WTC11 (cell line): ENCODE measurements at regions not wholly inside any gene's neighbourhood (a gene's known extent, or its start where the extent isn't known, plus 50 kb on each side); places are given as distances from the start of the nearest gene placed in this dataset.

Source experiments
- ATAC-seq: fragments of 200-7000 bp; cut with Tn5 transposase; 2 replicates; pipeline ENCODE4 v1.10.0; 2021; ENCODE audit warnings: mild to moderate bottlenecking, moderate library complexity
- CTCF ChIA-PET: fragments of 300-600 bp; sonication (Branson Sonifier 250); formaldehyde crosslinking; loops from one replicate; lab custom pipeline; 2021; ENCODE audit warnings: antibody characterized with exemption; lab: Charles Lee
- POLR2A ChIA-PET: fragments of 350-600 bp; sonication (Branson Sonifier 250); formaldehyde crosslinking; loops from one replicate; lab custom pipeline; 2021; ENCODE audit warnings: antibody characterized with exemption; lab: Charles Lee
- DNase-seq: peaks from one replicate; pipeline ENCODE4 v3.0.0; 2021; ENCODE audit warnings: low spot score
- H3K27ac Mint-ChIP-seq: 2 replicates; pipeline ENCODE4 v1.8.0; 2021; ENCODE audit warnings: mixed read lengths
- H3K27me3 Mint-ChIP-seq: 2 replicates; pipeline ENCODE4 v1.8.0; 2021; ENCODE audit warnings: low read depth, mild to moderate bottlenecking, moderate library complexity, mixed read lengths
- H3K36me3 Mint-ChIP-seq: 2 replicates; pipeline ENCODE4 v1.8.0; 2021; ENCODE audit warnings: mixed read lengths
- H3K4me1 Mint-ChIP-seq: 2 replicates; pipeline ENCODE4 v1.8.0; 2022; ENCODE audit warnings: mixed read lengths
- H3K4me3 Mint-ChIP-seq: 2 replicates; pipeline ENCODE4 v1.8.0; 2021; ENCODE audit warnings: mild to moderate bottlenecking, moderate library complexity, mixed read lengths
- H3K9me3 Mint-ChIP-seq: 2 replicates; pipeline ENCODE4 v1.8.0; 2021; ENCODE audit warnings: mixed read lengths
- FOXJ3 ChIP-seq: sonication (generic); formaldehyde crosslinking; IDR thresholded peaks from 2 replicates; pipeline ENCODE4 v1.9.0; 2021; ENCODE audit warnings: missing genetic modification reagents, mild to moderate bottlenecking, borderline replicate concordance
- FOXP1 ChIP-seq: sonication (generic); formaldehyde crosslinking; IDR thresholded peaks from 2 replicates; pipeline ENCODE4 v1.8.0; 2022; ENCODE audit warnings: missing genetic modification reagents, mild to moderate bottlenecking, moderate library complexity, borderline replicate concordance
- GRHL2 ChIP-seq: fragments of 250-450 bp; sonication (Bioruptor Pico); IDR thresholded peaks from 2 replicates; pipeline ENCODE4 v1.8.0; 2022; ENCODE audit warnings: mild to moderate bottlenecking, moderate library complexity; ENCODE audit not compliant: insufficient replicate concordance, severe bottlenecking
- KAT7 ChIP-seq: sonication (generic); formaldehyde crosslinking; IDR thresholded peaks from 2 replicates; pipeline ENCODE4 v1.8.1; 2023; ENCODE audit warnings: missing genetic modification reagents, mild to moderate bottlenecking, borderline replicate concordance
- MYBL2 ChIP-seq: sonication (generic); formaldehyde crosslinking; IDR thresholded peaks from 2 replicates; pipeline ENCODE4 v1.8.1; 2023; ENCODE audit warnings: mild to moderate bottlenecking, moderate library complexity, missing genetic modification reagents
- PRRX2 ChIP-seq: fragments of 250-450 bp; sonication (Bioruptor Pico); IDR thresholded peaks from 2 replicates; pipeline ENCODE4 v1.8.0; 2021; ENCODE audit warnings: mild to moderate bottlenecking
- ZNF138 ChIP-seq: sonication (generic); formaldehyde crosslinking; conservative IDR thresholded peaks from 2 replicates; pipeline ENCODE4 v1.8.1; 2022; ENCODE audit warnings: mild to moderate bottlenecking, moderate library complexity, missing genetic modification reagents
- ZNF317 ChIP-seq: sonication (generic); formaldehyde crosslinking; IDR thresholded peaks from 2 replicates; pipeline ENCODE4 v1.8.1; 2023; ENCODE audit warnings: low read depth, mild to moderate bottlenecking, moderate library complexity, missing genetic modification reagents, borderline replicate concordance
- TF ChIP-seq, protein P1 (sequence below): sonication (generic); formaldehyde crosslinking; IDR thresholded peaks from 2 replicates; pipeline ENCODE4 v1.8.1; 2023; ENCODE audit warnings: mild to moderate bottlenecking, missing genetic modification reagents, moderate library complexity
- TF ChIP-seq, protein P2 (sequence below): sonication (generic); formaldehyde crosslinking; IDR thresholded peaks from 2 replicates; pipeline ENCODE4 v1.8.1; 2023; ENCODE audit warnings: mild to moderate bottlenecking, missing genetic modification reagents, moderate library complexity
- TF ChIP-seq, protein P3 (sequence below): sonication (generic); formaldehyde crosslinking; IDR thresholded peaks from 2 replicates; pipeline ENCODE4 v1.8.0; 2022; ENCODE audit warnings: mild to moderate bottlenecking, missing genetic modification reagents
- TF ChIP-seq, protein P4 (sequence below): fragments of 250-450 bp; sonication (Bioruptor Pico); IDR thresholded peaks from 2 replicates; pipeline ENCODE4 v1.8.0; 2021; ENCODE audit warnings: mild to moderate bottlenecking
- TF ChIP-seq, protein P5 (sequence below): sonication (generic); formaldehyde crosslinking; IDR thresholded peaks from 2 replicates; pipeline ENCODE4 v1.8.0; 2023; ENCODE audit warnings: mild to moderate bottlenecking, missing genetic modification reagents
- TF ChIP-seq, protein P6 (sequence below): sonication (generic); formaldehyde crosslinking; IDR thresholded peaks from 2 replicates; pipeline ENCODE4 v1.8.1; 2023; ENCODE audit warnings: mild to moderate bottlenecking, moderate library complexity, missing genetic modification reagents
- TF ChIP-seq, protein P7 (sequence below): sonication (generic); formaldehyde crosslinking; IDR thresholded peaks from 2 replicates; pipeline ENCODE4 v1.8.1; 2023; ENCODE audit warnings: mild to moderate bottlenecking, missing genetic modification reagents, borderline replicate concordance
- TF ChIP-seq, protein P8 (sequence below): sonication (generic); formaldehyde crosslinking; IDR thresholded peaks from 2 replicates; pipeline ENCODE4 v1.8.0; 2022; ENCODE audit warnings: mild to moderate bottlenecking, missing genetic modification reagents
- TF ChIP-seq, protein P9 (sequence below): sonication (generic); formaldehyde crosslinking; IDR thresholded peaks from 2 replicates; pipeline ENCODE4 v1.8.1; 2022; ENCODE audit warnings: low read depth, missing genetic modification reagents, borderline replicate concordance

DNA sequence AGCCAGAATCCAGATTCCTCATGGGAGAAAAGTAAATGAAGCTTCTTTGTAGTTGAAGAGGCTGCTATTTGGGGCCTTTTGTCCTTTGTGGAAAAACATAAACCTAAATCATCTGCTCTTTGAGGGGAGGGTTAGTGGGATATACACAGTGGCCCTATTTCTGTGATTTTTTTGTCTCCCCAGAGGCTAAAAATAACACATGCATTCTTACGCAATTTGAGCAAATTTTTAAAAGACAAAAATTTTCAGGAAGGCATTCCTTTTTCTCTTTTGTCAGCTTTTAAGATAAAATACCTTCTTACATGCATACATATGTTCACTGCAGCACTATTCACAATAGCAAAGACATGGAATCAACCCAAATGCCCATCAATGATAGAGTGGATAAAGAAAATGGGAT, 165.5 kb downstream of the AXIN2 start:
- Mint-ChIP-seq H3K27me3 (no peaks in the 10 kb centered on the region; the same call in 1 of the 2 replicates), H3K4me1 (peaks cover under 1% of the 10 kb centered on the region; the same call in 1 of the 2 replicates), H3K27ac (no peak overlapping the region), H3K36me3 (no peaks in the 10 kb centered on the region), H3K4me3 (no peak overlapping the region), H3K9me3 (no peaks in the 10 kb centered on the region; the same call in 1 of the 2 replicates)
- ChIA-PET POLR2A (no interaction called here), CTCF (no interaction called here)
- ATAC-seq (no peak), DNase-seq (no peak)
- TF ChIP-seq, protein P1, sequence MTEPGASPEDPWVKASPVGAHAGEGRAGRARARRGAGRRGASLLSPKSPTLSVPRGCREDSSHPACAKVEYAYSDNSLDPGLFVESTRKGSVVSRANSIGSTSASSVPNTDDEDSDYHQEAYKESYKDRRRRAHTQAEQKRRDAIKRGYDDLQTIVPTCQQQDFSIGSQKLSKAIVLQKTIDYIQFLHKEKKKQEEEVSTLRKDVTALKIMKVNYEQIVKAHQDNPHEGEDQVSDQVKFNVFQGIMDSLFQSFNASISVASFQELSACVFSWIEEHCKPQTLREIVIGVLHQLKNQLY: no peak
- TF ChIP-seq, protein P2, sequence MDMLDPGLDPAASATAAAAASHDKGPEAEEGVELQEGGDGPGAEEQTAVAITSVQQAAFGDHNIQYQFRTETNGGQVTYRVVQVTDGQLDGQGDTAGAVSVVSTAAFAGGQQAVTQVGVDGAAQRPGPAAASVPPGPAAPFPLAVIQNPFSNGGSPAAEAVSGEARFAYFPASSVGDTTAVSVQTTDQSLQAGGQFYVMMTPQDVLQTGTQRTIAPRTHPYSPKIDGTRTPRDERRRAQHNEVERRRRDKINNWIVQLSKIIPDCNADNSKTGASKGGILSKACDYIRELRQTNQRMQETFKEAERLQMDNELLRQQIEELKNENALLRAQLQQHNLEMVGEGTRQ (CRISPR knock-in tag): no peak

DNA sequence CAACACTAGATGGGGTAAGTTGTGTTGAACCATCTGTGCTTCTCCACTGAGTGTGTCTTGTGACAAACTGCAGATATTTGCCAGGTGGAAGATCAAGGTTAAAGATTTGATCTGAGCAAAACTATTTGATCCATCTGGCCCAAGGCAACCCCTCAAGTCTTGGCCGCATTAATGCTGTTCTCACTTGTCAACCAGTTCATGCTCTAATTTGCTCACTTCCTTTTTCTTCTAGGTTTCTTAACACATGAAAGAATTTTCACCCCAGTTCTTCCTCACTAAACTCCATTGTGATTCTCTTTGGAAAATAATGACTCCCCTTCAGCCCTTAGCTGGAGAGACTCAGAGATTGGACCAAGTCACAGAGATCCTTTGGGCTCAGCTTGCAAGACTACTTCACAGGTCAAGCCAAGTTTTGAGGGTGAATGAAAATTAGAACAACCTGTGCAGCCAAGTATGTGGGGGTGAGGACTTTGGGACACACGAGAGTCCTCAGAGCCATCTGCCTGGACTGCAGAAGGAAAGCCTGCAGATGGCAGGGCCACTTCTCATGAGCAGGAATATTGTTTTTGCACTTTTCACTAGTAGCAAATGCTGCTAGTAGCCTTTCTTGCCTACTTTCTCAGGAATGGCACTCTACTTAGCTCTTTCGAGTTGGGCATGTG, 166.5 kb downstream of the AXIN2 start:
- no peaks in the 10 kb centered on the region; the same call in 1 of the 2 replicates for H3K9me3 Mint-ChIP-seq
- POLR2A ChIA-PET: no interaction called here
- no peaks in the 10 kb centered on the region; the same call in 1 of the 2 replicates for H3K27me3 Mint-ChIP-seq
- no peak overlapping the region for H3K4me3 Mint-ChIP-seq
- no peaks in the 10 kb centered on the region for H3K36me3 Mint-ChIP-seq
- ATAC-seq (no peak), DNase-seq (no peak)
- CTCF ChIA-PET: no interaction called here
- no peaks in the 10 kb centered on the region for H3K4me1 Mint-ChIP-seq
- H3K27ac Mint-ChIP-seq: no peak overlapping the region
- TF ChIP-seq, protein P3, sequence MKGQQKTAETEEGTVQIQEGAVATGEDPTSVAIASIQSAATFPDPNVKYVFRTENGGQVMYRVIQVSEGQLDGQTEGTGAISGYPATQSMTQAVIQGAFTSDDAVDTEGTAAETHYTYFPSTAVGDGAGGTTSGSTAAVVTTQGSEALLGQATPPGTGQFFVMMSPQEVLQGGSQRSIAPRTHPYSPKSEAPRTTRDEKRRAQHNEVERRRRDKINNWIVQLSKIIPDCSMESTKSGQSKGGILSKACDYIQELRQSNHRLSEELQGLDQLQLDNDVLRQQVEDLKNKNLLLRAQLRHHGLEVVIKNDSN (CRISPR knock-in tag): no peak
- TF ChIP-seq GRHL2 (CRISPR knock-in tag): no peak
- TF ChIP-seq MYBL2 (CRISPR knock-in tag): no peak
- TF ChIP-seq, protein P4, sequence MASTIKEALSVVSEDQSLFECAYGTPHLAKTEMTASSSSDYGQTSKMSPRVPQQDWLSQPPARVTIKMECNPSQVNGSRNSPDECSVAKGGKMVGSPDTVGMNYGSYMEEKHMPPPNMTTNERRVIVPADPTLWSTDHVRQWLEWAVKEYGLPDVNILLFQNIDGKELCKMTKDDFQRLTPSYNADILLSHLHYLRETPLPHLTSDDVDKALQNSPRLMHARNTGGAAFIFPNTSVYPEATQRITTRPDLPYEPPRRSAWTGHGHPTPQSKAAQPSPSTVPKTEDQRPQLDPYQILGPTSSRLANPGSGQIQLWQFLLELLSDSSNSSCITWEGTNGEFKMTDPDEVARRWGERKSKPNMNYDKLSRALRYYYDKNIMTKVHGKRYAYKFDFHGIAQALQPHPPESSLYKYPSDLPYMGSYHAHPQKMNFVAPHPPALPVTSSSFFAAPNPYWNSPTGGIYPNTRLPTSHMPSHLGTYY (CRISPR knock-in tag): no peak
- TF ChIP-seq, protein P5, sequence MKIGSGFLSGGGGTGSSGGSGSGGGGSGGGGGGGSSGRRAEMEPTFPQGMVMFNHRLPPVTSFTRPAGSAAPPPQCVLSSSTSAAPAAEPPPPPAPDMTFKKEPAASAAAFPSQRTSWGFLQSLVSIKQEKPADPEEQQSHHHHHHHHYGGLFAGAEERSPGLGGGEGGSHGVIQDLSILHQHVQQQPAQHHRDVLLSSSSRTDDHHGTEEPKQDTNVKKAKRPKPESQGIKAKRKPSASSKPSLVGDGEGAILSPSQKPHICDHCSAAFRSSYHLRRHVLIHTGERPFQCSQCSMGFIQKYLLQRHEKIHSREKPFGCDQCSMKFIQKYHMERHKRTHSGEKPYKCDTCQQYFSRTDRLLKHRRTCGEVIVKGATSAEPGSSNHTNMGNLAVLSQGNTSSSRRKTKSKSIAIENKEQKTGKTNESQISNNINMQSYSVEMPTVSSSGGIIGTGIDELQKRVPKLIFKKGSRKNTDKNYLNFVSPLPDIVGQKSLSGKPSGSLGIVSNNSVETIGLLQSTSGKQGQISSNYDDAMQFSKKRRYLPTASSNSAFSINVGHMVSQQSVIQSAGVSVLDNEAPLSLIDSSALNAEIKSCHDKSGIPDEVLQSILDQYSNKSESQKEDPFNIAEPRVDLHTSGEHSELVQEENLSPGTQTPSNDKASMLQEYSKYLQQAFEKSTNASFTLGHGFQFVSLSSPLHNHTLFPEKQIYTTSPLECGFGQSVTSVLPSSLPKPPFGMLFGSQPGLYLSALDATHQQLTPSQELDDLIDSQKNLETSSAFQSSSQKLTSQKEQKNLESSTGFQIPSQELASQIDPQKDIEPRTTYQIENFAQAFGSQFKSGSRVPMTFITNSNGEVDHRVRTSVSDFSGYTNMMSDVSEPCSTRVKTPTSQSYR (CRISPR knock-in tag): no peak
- TF ChIP-seq KAT7: no peak
- TF ChIP-seq, protein P6, sequence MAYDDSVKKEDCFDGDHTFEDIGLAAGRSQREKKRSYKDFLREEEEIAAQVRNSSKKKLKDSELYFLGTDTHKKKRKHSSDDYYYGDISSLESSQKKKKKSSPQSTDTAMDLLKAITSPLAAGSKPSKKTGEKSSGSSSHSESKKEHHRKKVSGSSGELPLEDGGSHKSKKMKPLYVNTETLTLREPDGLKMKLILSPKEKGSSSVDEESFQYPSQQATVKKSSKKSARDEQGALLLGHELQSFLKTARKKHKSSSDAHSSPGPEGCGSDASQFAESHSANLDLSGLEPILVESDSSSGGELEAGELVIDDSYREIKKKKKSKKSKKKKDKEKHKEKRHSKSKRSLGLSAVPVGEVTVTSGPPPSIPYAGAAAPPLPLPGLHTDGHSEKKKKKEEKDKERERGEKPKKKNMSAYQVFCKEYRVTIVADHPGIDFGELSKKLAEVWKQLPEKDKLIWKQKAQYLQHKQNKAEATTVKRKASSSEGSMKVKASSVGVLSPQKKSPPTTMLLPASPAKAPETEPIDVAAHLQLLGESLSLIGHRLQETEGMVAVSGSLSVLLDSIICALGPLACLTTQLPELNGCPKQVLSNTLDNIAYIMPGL (CRISPR knock-in tag): no peak
- TF ChIP-seq FOXJ3 (CRISPR knock-in tag): no peak
- TF ChIP-seq, protein P7, sequence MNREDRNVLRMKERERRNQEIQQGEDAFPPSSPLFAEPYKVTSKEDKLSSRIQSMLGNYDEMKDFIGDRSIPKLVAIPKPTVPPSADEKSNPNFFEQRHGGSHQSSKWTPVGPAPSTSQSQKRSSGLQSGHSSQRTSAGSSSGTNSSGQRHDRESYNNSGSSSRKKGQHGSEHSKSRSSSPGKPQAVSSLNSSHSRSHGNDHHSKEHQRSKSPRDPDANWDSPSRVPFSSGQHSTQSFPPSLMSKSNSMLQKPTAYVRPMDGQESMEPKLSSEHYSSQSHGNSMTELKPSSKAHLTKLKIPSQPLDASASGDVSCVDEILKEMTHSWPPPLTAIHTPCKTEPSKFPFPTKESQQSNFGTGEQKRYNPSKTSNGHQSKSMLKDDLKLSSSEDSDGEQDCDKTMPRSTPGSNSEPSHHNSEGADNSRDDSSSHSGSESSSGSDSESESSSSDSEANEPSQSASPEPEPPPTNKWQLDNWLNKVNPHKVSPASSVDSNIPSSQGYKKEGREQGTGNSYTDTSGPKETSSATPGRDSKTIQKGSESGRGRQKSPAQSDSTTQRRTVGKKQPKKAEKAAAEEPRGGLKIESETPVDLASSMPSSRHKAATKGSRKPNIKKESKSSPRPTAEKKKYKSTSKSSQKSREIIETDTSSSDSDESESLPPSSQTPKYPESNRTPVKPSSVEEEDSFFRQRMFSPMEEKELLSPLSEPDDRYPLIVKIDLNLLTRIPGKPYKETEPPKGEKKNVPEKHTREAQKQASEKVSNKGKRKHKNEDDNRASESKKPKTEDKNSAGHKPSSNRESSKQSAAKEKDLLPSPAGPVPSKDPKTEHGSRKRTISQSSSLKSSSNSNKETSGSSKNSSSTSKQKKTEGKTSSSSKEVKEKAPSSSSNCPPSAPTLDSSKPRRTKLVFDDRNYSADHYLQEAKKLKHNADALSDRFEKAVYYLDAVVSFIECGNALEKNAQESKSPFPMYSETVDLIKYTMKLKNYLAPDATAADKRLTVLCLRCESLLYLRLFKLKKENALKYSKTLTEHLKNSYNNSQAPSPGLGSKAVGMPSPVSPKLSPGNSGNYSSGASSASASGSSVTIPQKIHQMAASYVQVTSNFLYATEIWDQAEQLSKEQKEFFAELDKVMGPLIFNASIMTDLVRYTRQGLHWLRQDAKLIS (CRISPR knock-in tag): no peak
- no peak for TF ChIP-seq FOXP1 (CRISPR knock-in tag)
- TF ChIP-seq, protein P8, sequence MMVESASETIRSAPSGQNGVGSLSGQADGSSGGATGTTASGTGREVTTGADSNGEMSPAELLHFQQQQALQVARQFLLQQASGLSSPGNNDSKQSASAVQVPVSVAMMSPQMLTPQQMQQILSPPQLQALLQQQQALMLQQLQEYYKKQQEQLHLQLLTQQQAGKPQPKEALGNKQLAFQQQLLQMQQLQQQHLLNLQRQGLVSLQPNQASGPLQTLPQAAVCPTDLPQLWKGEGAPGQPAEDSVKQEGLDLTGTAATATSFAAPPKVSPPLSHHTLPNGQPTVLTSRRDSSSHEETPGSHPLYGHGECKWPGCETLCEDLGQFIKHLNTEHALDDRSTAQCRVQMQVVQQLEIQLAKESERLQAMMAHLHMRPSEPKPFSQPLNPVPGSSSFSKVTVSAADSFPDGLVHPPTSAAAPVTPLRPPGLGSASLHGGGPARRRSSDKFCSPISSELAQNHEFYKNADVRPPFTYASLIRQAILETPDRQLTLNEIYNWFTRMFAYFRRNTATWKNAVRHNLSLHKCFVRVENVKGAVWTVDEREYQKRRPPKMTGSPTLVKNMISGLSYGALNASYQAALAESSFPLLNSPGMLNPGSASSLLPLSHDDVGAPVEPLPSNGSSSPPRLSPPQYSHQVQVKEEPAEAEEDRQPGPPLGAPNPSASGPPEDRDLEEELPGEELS (CRISPR knock-in tag): no peak
- no peak for TF ChIP-seq PRRX2 (CRISPR knock-in tag)
- no peak for TF ChIP-seq ZNF317 (CRISPR knock-in tag)
- TF ChIP-seq ZNF138: no peak
- TF ChIP-seq, protein P9, sequence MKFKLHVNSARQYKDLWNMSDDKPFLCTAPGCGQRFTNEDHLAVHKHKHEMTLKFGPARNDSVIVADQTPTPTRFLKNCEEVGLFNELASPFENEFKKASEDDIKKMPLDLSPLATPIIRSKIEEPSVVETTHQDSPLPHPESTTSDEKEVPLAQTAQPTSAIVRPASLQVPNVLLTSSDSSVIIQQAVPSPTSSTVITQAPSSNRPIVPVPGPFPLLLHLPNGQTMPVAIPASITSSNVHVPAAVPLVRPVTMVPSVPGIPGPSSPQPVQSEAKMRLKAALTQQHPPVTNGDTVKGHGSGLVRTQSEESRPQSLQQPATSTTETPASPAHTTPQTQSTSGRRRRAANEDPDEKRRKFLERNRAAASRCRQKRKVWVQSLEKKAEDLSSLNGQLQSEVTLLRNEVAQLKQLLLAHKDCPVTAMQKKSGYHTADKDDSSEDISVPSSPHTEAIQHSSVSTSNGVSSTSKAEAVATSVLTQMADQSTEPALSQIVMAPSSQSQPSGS (CRISPR knock-in tag): no peak
